ENCODE measurements at regions not wholly inside any gene's neighbourhood (a gene's known extent, or its start where the extent isn't known, plus 50 kb on each side); places are given as distances from the start of the nearest gene placed in this dataset.
"Not testable (repeated sequence)": the region's sequence is repeated elsewhere in the genome, so short reads cannot be mapped to it uniquely, and the experiment has no call there.

GRCh38 chr15:59786466-59786865, 97.3 kb upstream of the BNIP2 start:
- TF ChIP-seq POLR2AphosphoS5 (IDR thresholded peaks at IDR 0.05); CTCF (IDR thresholded peaks at IDR 0.05 in 8 of 11, conservative IDR thresholded peaks at IDR 0.05 in 3 of 11); POLR2A (IDR thresholded peaks at IDR 0.05): not testable (repeated sequence)

Measured in spleen (tissue), 7 donors.